IPS-NIHi7 (cell line): ENCODE measurements at regions not wholly inside any gene's neighbourhood (a gene's known extent, or its start where the extent isn't known, plus 50 kb on each side); places are given as distances from the start of the nearest gene placed in this dataset.
A peak's percentile ranks its signal among the peaks of the same experiment; 100 is the strongest.

ENCODE experiments used
- DNase-seq: peaks from one replicate; pipeline ENCODE4 v3.0.0; 2012; ENCODE audit warnings: mixed read lengths; ENCODE audit errors: extremely low spot score

GRCh38 chr22:22076361-22076760, 93.8 kb upstream of the TOP3B start:
- DNase-seq, result no peak

GRCh38 chr22:22075382-22076163, 93.0 kb upstream of the TOP3B start:
- DNase-seq, result no peak

GRCh38 chr22:22074634-22075381, 92.2 kb upstream of the TOP3B start:
- no peak for DNase-seq

- no peak for DNase-seq
Observed at GRCh38 chr22:22073769-22074561, 91.4 kb upstream of the TOP3B start.

GRCh38 chr22:22072169-22072836, 89.7 kb upstream of the TOP3B start:
- no peak for DNase-seq

- no peak for DNase-seq
Observed at GRCh38 chr22:22071455-22071854, 88.9 kb upstream of the TOP3B start.

- DNase-seq, result no peak
Observed at GRCh38 chr22:22070371-22070824, 87.8 kb upstream of the TOP3B start.

- DNase-seq, result no peak
Observed at GRCh38 chr22:22069450-22070370, 87.1 kb upstream of the TOP3B start.

- DNase-seq, result no peak
Observed at GRCh38 chr22:22068657-22069056, 86.1 kb upstream of the TOP3B start.

GRCh38 chr22:22068025-22068424, 85.4 kb upstream of the TOP3B start:
- DNase-seq, result no peak

- DNase-seq, result no peak
Observed at GRCh38 chr22:22067192-22067591, 84.6 kb upstream of the TOP3B start.

- DNase-seq, result no peak
Observed at GRCh38 chr22:22064580-22064979, 82.0 kb upstream of the TOP3B start.

GRCh38 chr22:22062306-22062793, 79.8 kb upstream of the TOP3B start:
- no peak for DNase-seq

GRCh38 chr22:22061085-22062077, 78.8 kb upstream of the TOP3B start:
- DNase-seq, result no peak

- DNase-seq, result peak; percentile 93
Observed at GRCh38 chr22:22060200-22061084, 77.9 kb upstream of the TOP3B start.

- no peak for DNase-seq
Observed at GRCh38 chr22:22059291-22060002, 76.9 kb upstream of the TOP3B start.

- DNase-seq, result no peak
Observed at GRCh38 chr22:22058633-22059290, 76.2 kb upstream of the TOP3B start.
